ENCODE measurements at regions not wholly inside any gene's neighbourhood (a gene's known extent, or its start where the extent isn't known, plus 50 kb on each side); places are given as distances from the start of the nearest gene placed in this dataset.

DNA sequence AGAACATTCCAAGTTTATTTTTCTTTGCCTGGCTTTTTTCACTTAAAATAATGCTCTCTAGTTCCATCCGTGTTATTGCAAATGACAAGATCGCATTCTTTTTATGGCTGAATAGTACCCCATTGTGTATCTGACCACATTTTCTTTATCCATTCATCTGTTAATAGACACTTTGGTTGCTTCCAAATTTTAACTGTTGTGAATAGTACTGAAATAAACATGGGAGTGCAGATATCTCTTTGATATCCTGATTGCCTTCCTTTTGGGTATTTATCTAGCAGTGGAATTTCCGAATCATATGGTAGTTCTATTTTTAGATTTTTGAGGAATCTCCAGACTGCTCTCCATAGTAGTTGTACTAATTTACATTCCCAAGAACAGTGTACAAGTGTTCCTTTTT lies 230.5 kb downstream of the FIGN start:
- TF ChIP-seq CTCF (IDR thresholded peaks at IDR 0.05; ENCODE audit: low read depth, low read length, missing control alignments): no peak
- H3K4me3 ChIP-seq (ENCODE audit: low read depth, low read length): no peak overlapping the region
- in situ Hi-C loops (cut with HindIII; ENCODE audit: low sequenced_read_pairs): no loop called here
- peak; percentile 4 for DNase-seq (ENCODE audit: low read depth)

- no peak overlapping the region for H3K4me3 ChIP-seq (ENCODE audit: low read depth, low read length)
- no peak for DNase-seq (ENCODE audit: low read depth)
- no peak for TF ChIP-seq CTCF (IDR thresholded peaks at IDR 0.05; ENCODE audit: low read depth, low read length, missing control alignments)
- in situ Hi-C loops (cut with HindIII; ENCODE audit: low sequenced_read_pairs): no loop called here
Observed at GRCh38 chr2:163493359-163494298, 242.2 kb downstream of the FIGN start.

DNA sequence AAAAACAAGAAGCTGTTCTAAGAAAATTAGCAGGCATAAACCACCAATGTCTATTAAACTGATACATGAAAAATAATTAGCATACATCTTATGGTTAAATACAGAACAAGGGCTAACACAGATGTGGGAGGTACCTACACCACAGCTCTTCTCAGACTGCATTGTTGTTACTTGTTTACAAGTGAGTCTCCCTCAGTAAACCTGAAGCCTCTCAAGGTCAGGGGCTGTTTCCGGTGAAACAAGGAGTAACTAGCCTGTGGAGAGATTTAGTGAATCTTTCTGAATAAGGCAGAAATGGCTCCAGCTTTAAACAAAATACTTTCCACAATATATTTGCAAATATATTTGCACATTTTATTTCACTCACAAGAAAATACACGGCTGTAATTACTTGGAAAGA lies 244.0 kb downstream of the FIGN start:
- in situ Hi-C loops (cut with HindIII; ENCODE audit: low sequenced_read_pairs): no loop called here
- H3K4me3 ChIP-seq (ENCODE audit: low read depth, low read length): no peak overlapping the region
- no peak for TF ChIP-seq CTCF (IDR thresholded peaks at IDR 0.05; ENCODE audit: low read depth, low read length, missing control alignments)
- no peak for DNase-seq (ENCODE audit: low read depth)

DNA sequence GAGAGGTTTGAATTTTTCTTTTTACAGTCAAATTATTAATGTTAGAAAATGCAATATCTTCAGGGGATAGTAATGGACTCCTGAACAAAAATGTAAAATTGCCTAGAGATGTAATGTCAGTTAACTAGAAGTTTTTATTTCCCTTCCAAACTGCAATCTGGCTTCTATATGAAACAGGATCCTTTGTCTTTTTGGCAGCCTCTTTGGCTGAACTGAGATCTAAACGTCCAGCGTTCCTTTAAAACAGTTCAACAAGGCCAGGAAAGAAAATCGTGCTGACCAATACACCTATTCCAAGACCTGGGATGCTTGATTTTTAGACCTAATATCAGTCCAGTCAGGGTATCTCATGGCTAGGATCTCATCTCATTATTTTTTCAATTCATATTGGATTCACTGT lies 245.5 kb downstream of the FIGN start:
- DNase-seq (ENCODE audit: low read depth): no peak
- no peak overlapping the region for H3K4me3 ChIP-seq (ENCODE audit: low read depth, low read length)
- in situ Hi-C loops (cut with HindIII; ENCODE audit: low sequenced_read_pairs): no loop called here
- TF ChIP-seq CTCF (IDR thresholded peaks at IDR 0.05; ENCODE audit: low read depth, low read length, missing control alignments): no peak

GRCh38 chr2:163481515-163481914 lies 254.3 kb downstream of the FIGN start:
- H3K4me3 ChIP-seq (ENCODE audit: low read depth, low read length): no peak overlapping the region
- TF ChIP-seq CTCF (IDR thresholded peaks at IDR 0.05; ENCODE audit: low read depth, low read length, missing control alignments): no peak
- in situ Hi-C loops (cut with HindIII; ENCODE audit: low sequenced_read_pairs): no loop called here
- DNase-seq (ENCODE audit: low read depth): no peak

DNA sequence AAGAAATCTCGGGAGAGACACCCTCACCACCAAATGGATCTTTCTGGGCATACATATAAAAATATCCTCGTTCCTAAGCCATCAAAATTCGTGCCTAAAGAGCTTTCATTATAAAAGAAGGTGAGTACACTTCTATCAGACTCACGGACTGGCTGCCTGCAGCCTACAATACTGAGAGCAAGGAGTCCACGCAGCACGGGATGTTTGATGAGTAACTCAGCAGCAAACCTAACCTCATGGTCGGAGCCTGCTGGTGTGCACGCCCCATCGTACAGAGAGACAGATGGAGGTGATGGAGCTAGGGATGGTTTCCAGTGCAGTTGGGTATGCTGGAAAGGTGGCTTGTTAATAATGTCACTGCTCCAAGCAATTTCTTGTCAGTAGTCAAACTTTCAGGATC lies 256.2 kb downstream of the FIGN start:
- no peak overlapping the region for H3K4me3 ChIP-seq (ENCODE audit: low read depth, low read length)
- DNase-seq (ENCODE audit: low read depth): no peak
- in situ Hi-C loops (cut with HindIII; ENCODE audit: low sequenced_read_pairs): loop anchor here (5.0 kb wide), 1 partner anchor 323 kb away; no protein-coding TSS in a partner anchor
- no peak for TF ChIP-seq CTCF (IDR thresholded peaks at IDR 0.05; ENCODE audit: low read depth, low read length, missing control alignments)
